CD14-positive monocyte (primary cell): ENCODE measurements at regions not wholly inside any gene's neighbourhood (a gene's known extent, or its start where the extent isn't known, plus 50 kb on each side); places are given as distances from the start of the nearest gene placed in this dataset.
"Not testable (repeated sequence)": the region's sequence is repeated elsewhere in the genome, so short reads cannot be mapped to it uniquely, and the experiment has no call there.

Source experiments
- DNase-seq, 3 donors: peaks; one replicate each; pipeline ENCODE4 v3.0.0-alpha.2; 2011 to 2022
- H2AFZ ChIP-seq: 2 replicates; pipeline ENCODE4 v1.6.0; 2012; ENCODE audit warnings: mild to moderate bottlenecking, low read depth, low read length, inconsistent platforms; ENCODE audit not compliant: insufficient read depth, poor library complexity, severe bottlenecking
- H3K27ac ChIP-seq, 2 donors: 1 replicate in 1 of 2; 2 replicates in 1 of 2; pipeline ENCODE4 v1.5.1; 2012 to 2013; ENCODE audit warnings: low read length in 2 of 2, control low read depth in 1 of 2, inconsistent platforms in 1 of 2, low read depth in 1 of 2, mild to moderate bottlenecking in 1 of 2
- H3K27me3 ChIP-seq, 2 donors: one replicate each; pipeline versions ENCODE4 v1.6.0 to v1.6.1; 2011 to 2013; ENCODE audit warnings: low read length in 2 of 2; ENCODE audit not compliant: control insufficient read depth in 2 of 2, insufficient read depth in 2 of 2
- H3K36me3 ChIP-seq, 2 donors: replicated peaks in 1 of 2; 1 replicate in 1 of 2; 2 replicates in 1 of 2; pipeline versions ENCODE4 v1.5.1 to v1.6.1; 2012 to 2013; ENCODE audit warnings: low read length in 2 of 2, control low read depth in 1 of 2, inconsistent platforms in 1 of 2, mild to moderate bottlenecking in 1 of 2; ENCODE audit not compliant: insufficient read depth in 2 of 2, control insufficient read depth in 1 of 2
- H3K4me1 ChIP-seq, 2 donors: 1 replicate in 1 of 2; 2 replicates in 1 of 2; pipeline versions ENCODE4 v1.5.1 to v1.6.1; 2012 to 2013; ENCODE audit warnings: low read length in 2 of 2, control low read depth in 1 of 2, inconsistent platforms in 1 of 2, mild to moderate bottlenecking in 1 of 2, moderate library complexity in 1 of 2; ENCODE audit not compliant: insufficient read depth in 2 of 2, control insufficient read depth in 1 of 2
- H3K4me2 ChIP-seq: replicated peaks from 2 replicates; pipeline ENCODE3; 2012; ENCODE audit warnings: low read length, moderate library complexity, mild to moderate bottlenecking; ENCODE audit not compliant: poor library complexity, severe bottlenecking; ENCODE audit errors: extremely low read depth
- H3K4me3 ChIP-seq, 3 experiments: fragments of 200-600 bp in 1 of 3; sonication (generic) in 1 of 3; replicated peaks in 1 of 3; 1 replicate in 2 of 3; 2 replicates in 1 of 3; pipeline ENCODE4 v1.5.1; 2011 to 2013; ENCODE audit warnings: low read length in 3 of 3, mild to moderate bottlenecking in 3 of 3, control low read depth in 2 of 3, low read depth in 2 of 3, inconsistent platforms in 1 of 3, moderate library complexity in 1 of 3
- H3K79me2 ChIP-seq: 2 replicates; pipeline ENCODE4 v1.6.0; 2012; ENCODE audit warnings: mild to moderate bottlenecking, control low read depth, inconsistent platforms, low read length, moderate library complexity; ENCODE audit not compliant: insufficient read depth
- H3K9ac ChIP-seq: 2 replicates; pipeline ENCODE4 v1.6.0; 2017; ENCODE audit warnings: low read length, mild to moderate bottlenecking; ENCODE audit not compliant: insufficient read depth, poor library complexity, severe bottlenecking
- H3K9me3 ChIP-seq, 2 donors: replicated peaks in 1 of 2; 1 replicate in 1 of 2; 2 replicates in 1 of 2; pipeline versions ENCODE4 v1.5.1 to v1.6.1; 2012 to 2013; ENCODE audit warnings: low read length in 2 of 2, control low read depth in 1 of 2; ENCODE audit not compliant: control insufficient read depth in 1 of 2, insufficient read depth in 1 of 2
- H4K20me1 ChIP-seq: 2 replicates; pipeline ENCODE4 v1.6.0; 2012; ENCODE audit warnings: mild to moderate bottlenecking, low read length, control low read depth, moderate library complexity; ENCODE audit not compliant: insufficient read depth
- H3K27ac Mint-ChIP-seq, 7 donors: one replicate each; pipeline ENCODE4 v1.8.0; 2020; ENCODE audit warnings: mild to moderate bottlenecking in 7 of 7, mixed read lengths in 7 of 7, moderate library complexity in 6 of 7, inconsistent platforms in 2 of 7
- H3K27me3 Mint-ChIP-seq, 3 donors: one replicate each; pipeline ENCODE4 v1.8.0; 2021 to 2022; ENCODE audit warnings: low read depth in 3 of 3, mild to moderate bottlenecking in 3 of 3, mixed read lengths in 3 of 3, moderate library complexity in 3 of 3, inconsistent platforms in 1 of 3
- H3K36me3 Mint-ChIP-seq, 2 donors: one replicate each; pipeline ENCODE4 v1.8.0; 2020; ENCODE audit warnings: mixed read lengths in 2 of 2, inconsistent platforms in 1 of 2, mild to moderate bottlenecking in 1 of 2
- H3K4me1 Mint-ChIP-seq: one replicate; pipeline ENCODE4 v1.8.0; 2020; ENCODE audit warnings: mild to moderate bottlenecking, mixed read lengths
- H3K4me3 Mint-ChIP-seq, 2 donors: one replicate each; pipeline ENCODE4 v1.8.0; 2020; ENCODE audit warnings: mild to moderate bottlenecking in 2 of 2, mixed read lengths in 2 of 2, moderate library complexity in 1 of 2
- H3K9me3 Mint-ChIP-seq, 7 donors: one replicate each; pipeline ENCODE4 v1.8.0; 2020 to 2022; ENCODE audit warnings: mixed read lengths in 7 of 7, mild to moderate bottlenecking in 6 of 7, moderate library complexity in 6 of 7, inconsistent platforms in 2 of 7
- WGBS: methylation state at CpG from one replicate; pipeline ENCODE4 v1.1.5; 2013; ENCODE audit warnings: missing lambda C conversion rate; ENCODE audit not compliant: insufficient coverage; 5-methylcytosine and 5-hydroxymethylcytosine counted together
- intact Hi-C, 2 donors: fragments of 100-400 bp; cut with micrococcal nuclease; formaldehyde crosslinking; loops; one replicate each; pipeline versions ENCODE4 v1.15.0 to v1.15.1; 2023
- TF ChIP-seq, protein P1 (sequence below): fragments of 200-600 bp; IDR thresholded peaks from one replicate; pipeline ENCODE4 v1.8.0; 2022; ENCODE audit warnings: antibody characterized with exemption, mild to moderate bottlenecking

GRCh38 chr2:13289310-13289709, 572.6 kb downstream of the TRIB2 start:
- Histone ChIP-seq H3K4me3 (no peak overlapping the region), H3K4me2 (no peak overlapping the region), H2AFZ (no peak overlapping the region), H3K27me3 (no peaks in the 10 kb centered on the region), H4K20me1 (no peaks in the 10 kb centered on the region), H3K79me2 (no peaks in the 10 kb centered on the region), H3K9me3 (peaks cover 6 to 12% of the 10 kb centered on the region in 2 donors), H3K27ac (no peak overlapping the region), H3K36me3 (no peaks in the 10 kb centered on the region), H3K9ac (no peak overlapping the region), H3K4me1 (no peaks in the 10 kb centered on the region)
- intact Hi-C loops: no loop called here
- Mint-ChIP-seq H3K9me3 (peaks cover 0 to 6% (median 3%) of the 10 kb centered on the region in 7 donors), H3K36me3 (no peaks in the 10 kb centered on the region), H3K4me3 (no peak overlapping the region), H3K27ac (no peak overlapping the region), H3K4me1 (no peaks in the 10 kb centered on the region), H3K27me3 (no peaks in the 10 kb centered on the region)
- TF ChIP-seq, protein P1, sequence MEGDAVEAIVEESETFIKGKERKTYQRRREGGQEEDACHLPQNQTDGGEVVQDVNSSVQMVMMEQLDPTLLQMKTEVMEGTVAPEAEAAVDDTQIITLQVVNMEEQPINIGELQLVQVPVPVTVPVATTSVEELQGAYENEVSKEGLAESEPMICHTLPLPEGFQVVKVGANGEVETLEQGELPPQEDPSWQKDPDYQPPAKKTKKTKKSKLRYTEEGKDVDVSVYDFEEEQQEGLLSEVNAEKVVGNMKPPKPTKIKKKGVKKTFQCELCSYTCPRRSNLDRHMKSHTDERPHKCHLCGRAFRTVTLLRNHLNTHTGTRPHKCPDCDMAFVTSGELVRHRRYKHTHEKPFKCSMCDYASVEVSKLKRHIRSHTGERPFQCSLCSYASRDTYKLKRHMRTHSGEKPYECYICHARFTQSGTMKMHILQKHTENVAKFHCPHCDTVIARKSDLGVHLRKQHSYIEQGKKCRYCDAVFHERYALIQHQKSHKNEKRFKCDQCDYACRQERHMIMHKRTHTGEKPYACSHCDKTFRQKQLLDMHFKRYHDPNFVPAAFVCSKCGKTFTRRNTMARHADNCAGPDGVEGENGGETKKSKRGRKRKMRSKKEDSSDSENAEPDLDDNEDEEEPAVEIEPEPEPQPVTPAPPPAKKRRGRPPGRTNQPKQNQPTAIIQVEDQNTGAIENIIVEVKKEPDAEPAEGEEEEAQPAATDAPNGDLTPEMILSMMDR: no peak
- DNase-seq: no peak

GRCh38 chr2:13308478-13308805, 591.7 kb downstream of the TRIB2 start:
- H3K4me2 ChIP-seq, DNase-seq, H4K20me1 ChIP-seq, H2AFZ ChIP-seq, H3K79me2 ChIP-seq, H3K36me3 Mint-ChIP-seq, H3K27me3 Mint-ChIP-seq, H3K4me3 ChIP-seq, H3K27me3 ChIP-seq, intact Hi-C loops, H3K27ac Mint-ChIP-seq, H3K27ac ChIP-seq, H3K4me3 Mint-ChIP-seq, H3K4me1 Mint-ChIP-seq, H3K9ac ChIP-seq, H3K36me3 ChIP-seq, H3K4me1 ChIP-seq: not testable (repeated sequence)
- peaks cover 9 to 16% of the 10 kb centered on the region in 2 donors for H3K9me3 ChIP-seq
- H3K9me3 Mint-ChIP-seq: peaks cover 3 to 21% (median 6%) of the 10 kb centered on the region in 7 donors
- 90% methylated on average over 23 of the region's 33 CpGs for WGBS
